ENCODE measurements at regions not wholly inside any gene's neighbourhood (a gene's known extent, or its start where the extent isn't known, plus 50 kb on each side); places are given as distances from the start of the nearest gene placed in this dataset.

GRCh38 chr2:34822616-34823015 is 1223.5 kb upstream of the FAM98A start:
- no peak for TF ChIP-seq CTCF (conservative IDR thresholded peaks at IDR 0.05; ENCODE audit: low read length)
- TF ChIP-seq EZH2phosphoT487 (IDR thresholded peaks at IDR 0.05; ENCODE audit: borderline replicate concordance, low read depth, low read length): no peak

All from OCI-LY7 (cell line).